GM12878 (cell line): ENCODE measurements at regions not wholly inside any gene's neighbourhood (a gene's known extent, or its start where the extent isn't known, plus 50 kb on each side); places are given as distances from the start of the nearest gene placed in this dataset.
A peak's percentile ranks its signal among the peaks of the same experiment; 100 is the strongest.

Experiments used
- BCL11A ChIP-seq: IDR thresholded peaks from 2 replicates; pipeline ENCODE4 v1.6.1; 2011; ENCODE audit warnings: low read depth, low read length
- ESRRA ChIP-seq: IDR thresholded peaks from 2 replicates; pipeline ENCODE4 v1.6.1; 2012; ENCODE audit warnings: mild to moderate bottlenecking, low read length, improper control_type of control experiment
- JUNB ChIP-seq: IDR thresholded peaks from 2 replicates; pipeline ENCODE4 v1.6.1; 2016; ENCODE audit warnings: antibody characterized with exemption, mild to moderate bottlenecking
- NFIC ChIP-seq: IDR thresholded peaks from 2 replicates; pipeline ENCODE4 v1.6.1; 2012; ENCODE audit warnings: low read depth, mild to moderate bottlenecking, inconsistent platforms, low read length, moderate library complexity
- NFYA ChIP-seq: IDR thresholded peaks from 2 replicates; pipeline ENCODE4 v1.6.1; 2011; ENCODE audit warnings: low read depth, mild to moderate bottlenecking, low read length, improper control_type of control experiment, borderline replicate concordance
- NFYB ChIP-seq: IDR thresholded peaks from 2 replicates; pipeline ENCODE4 v1.6.1; 2011; ENCODE audit warnings: low read depth, mild to moderate bottlenecking, low read length, improper control_type of control experiment, moderate library complexity; ENCODE audit not compliant: insufficient read depth
- POU2F2 ChIP-seq: IDR thresholded peaks from 3 replicates; pipeline ENCODE4 v1.6.1; 2011; ENCODE audit warnings: low read depth, mild to moderate bottlenecking, low read length, borderline replicate concordance
- RFX5 ChIP-seq: IDR thresholded peaks from 2 replicates; pipeline ENCODE4 v1.6.1; 2011; ENCODE audit warnings: low read depth, low read length, improper control_type of control experiment
- SUZ12 ChIP-seq: fragments of 200-600 bp; sonication (generic); IDR thresholded peaks from one replicate; pipeline ENCODE4 v1.6.1; 2018; ENCODE audit warnings: antibody characterized with exemption, mild to moderate bottlenecking; ENCODE audit not compliant: unreplicated experiment
- ZNF207 ChIP-seq: fragments of 450-650 bp; IDR thresholded peaks from 2 replicates; pipeline ENCODE4 v1.6.1; 2014; ENCODE audit warnings: antibody characterized with exemption, mild to moderate bottlenecking, borderline replicate concordance
- TF ChIP-seq, protein P1 (sequence below): fragments of 450-650 bp; IDR thresholded peaks from 2 replicates; pipeline ENCODE4 v1.6.1; 2016; ENCODE audit warnings: mild to moderate bottlenecking, moderate library complexity, borderline replicate concordance
- TF ChIP-seq, protein P2 (sequence below): fragments of 450-650 bp; IDR thresholded peaks from 2 replicates; pipeline ENCODE4 v1.6.1; 2014; ENCODE audit warnings: mild to moderate bottlenecking
- TF ChIP-seq, protein P3 (sequence below): fragments of 450-650 bp; IDR thresholded peaks from 2 replicates; pipeline ENCODE4 v1.6.1; 2017; ENCODE audit warnings: low read depth, mild to moderate bottlenecking, moderate library complexity
- TF ChIP-seq, protein P4 (sequence below): fragments of 450-650 bp; IDR thresholded peaks from 2 replicates; pipeline ENCODE4 v1.6.1; 2018; ENCODE audit warnings: borderline replicate concordance, mild to moderate bottlenecking; ENCODE audit not compliant: partially characterized antibody
- TF ChIP-seq, protein P5 (sequence below): fragments of 450-650 bp; IDR thresholded peaks from 2 replicates; pipeline ENCODE4 v1.6.1; 2017; ENCODE audit warnings: mild to moderate bottlenecking, moderate library complexity
- TF ChIP-seq, protein P6 (sequence below): IDR thresholded peaks from 2 replicates; pipeline ENCODE4 v1.6.1; 2012; ENCODE audit warnings: low read depth, low read length, improper control_type of control experiment

DNA sequence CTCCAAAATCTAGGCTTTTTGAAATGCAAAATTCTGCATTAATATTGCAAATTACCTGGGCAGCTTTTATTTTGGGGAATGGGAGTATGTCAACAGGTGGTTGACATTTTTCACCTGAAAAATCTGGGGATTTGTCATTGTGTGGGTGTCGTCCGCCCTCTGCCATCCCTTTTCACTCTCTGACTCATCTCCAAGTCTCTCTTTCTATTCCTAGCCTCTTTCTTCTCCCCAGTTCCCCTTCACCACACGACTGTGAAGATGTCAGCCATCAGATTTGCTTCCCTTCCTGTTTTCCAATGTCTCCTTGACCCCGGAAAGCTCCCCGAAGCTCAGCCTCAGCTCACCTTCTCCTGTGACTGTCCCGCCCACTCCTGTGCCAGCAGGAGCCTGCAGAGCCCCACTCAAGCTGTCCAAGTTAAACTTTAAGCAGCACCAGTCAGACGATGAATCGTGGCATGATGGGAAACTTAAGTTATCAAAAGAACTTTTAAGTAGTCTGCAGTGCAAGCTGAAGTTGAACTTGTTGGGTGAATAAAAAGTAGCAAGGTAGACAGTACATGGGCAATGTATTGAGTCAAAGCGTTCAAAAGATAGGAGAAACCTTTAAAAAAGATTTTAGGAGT is 590.2 kb downstream of the VRK1 start (continued):
- TF ChIP-seq, protein P1, sequence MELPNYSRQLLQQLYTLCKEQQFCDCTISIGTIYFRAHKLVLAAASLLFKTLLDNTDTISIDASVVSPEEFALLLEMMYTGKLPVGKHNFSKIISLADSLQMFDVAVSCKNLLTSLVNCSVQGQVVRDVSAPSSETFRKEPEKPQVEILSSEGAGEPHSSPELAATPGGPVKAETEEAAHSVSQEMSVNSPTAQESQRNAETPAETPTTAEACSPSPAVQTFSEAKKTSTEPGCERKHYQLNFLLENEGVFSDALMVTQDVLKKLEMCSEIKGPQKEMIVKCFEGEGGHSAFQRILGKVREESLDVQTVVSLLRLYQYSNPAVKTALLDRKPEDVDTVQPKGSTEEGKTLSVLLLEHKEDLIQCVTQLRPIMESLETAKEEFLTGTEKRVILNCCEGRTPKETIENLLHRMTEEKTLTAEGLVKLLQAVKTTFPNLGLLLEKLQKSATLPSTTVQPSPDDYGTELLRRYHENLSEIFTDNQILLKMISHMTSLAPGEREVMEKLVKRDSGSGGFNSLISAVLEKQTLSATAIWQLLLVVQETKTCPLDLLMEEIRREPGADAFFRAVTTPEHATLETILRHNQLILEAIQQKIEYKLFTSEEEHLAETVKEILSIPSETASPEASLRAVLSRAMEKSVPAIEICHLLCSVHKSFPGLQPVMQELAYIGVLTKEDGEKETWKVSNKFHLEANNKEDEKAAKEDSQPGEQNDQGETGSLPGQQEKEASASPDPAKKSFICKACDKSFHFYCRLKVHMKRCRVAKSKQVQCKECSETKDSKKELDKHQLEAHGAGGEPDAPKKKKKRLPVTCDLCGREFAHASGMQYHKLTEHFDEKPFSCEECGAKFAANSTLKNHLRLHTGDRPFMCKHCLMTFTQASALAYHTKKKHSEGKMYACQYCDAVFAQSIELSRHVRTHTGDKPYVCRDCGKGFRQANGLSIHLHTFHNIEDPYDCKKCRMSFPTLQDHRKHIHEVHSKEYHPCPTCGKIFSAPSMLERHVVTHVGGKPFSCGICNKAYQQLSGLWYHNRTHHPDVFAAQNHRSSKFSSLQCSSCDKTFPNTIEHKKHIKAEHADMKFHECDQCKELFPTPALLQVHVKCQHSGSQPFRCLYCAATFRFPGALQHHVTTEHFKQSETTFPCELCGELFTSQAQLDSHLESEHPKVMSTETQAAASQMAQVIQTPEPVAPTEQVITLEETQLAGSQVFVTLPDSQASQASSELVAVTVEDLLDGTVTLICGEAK: no peak
- TF ChIP-seq POU2F2 (no peak), BCL11A (peak; percentile 43; the same call in 1 of the 2 replicates), NFYA (no peak), SUZ12 (no peak), NFYB (no peak), RFX5 (no peak), JUNB (peak; percentile 77), ESRRA (no peak), NFIC (peak; percentile 84), ZNF207 (no peak)
- TF ChIP-seq, protein P2, sequence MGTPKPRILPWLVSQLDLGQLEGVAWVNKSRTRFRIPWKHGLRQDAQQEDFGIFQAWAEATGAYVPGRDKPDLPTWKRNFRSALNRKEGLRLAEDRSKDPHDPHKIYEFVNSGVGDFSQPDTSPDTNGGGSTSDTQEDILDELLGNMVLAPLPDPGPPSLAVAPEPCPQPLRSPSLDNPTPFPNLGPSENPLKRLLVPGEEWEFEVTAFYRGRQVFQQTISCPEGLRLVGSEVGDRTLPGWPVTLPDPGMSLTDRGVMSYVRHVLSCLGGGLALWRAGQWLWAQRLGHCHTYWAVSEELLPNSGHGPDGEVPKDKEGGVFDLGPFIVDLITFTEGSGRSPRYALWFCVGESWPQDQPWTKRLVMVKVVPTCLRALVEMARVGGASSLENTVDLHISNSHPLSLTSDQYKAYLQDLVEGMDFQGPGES: no peak
- TF ChIP-seq, protein P3, sequence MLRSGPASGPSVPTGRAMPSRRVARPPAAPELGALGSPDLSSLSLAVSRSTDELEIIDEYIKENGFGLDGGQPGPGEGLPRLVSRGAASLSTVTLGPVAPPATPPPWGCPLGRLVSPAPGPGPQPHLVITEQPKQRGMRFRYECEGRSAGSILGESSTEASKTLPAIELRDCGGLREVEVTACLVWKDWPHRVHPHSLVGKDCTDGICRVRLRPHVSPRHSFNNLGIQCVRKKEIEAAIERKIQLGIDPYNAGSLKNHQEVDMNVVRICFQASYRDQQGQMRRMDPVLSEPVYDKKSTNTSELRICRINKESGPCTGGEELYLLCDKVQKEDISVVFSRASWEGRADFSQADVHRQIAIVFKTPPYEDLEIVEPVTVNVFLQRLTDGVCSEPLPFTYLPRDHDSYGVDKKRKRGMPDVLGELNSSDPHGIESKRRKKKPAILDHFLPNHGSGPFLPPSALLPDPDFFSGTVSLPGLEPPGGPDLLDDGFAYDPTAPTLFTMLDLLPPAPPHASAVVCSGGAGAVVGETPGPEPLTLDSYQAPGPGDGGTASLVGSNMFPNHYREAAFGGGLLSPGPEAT: peak; percentile 51
- TF ChIP-seq, protein P4, sequence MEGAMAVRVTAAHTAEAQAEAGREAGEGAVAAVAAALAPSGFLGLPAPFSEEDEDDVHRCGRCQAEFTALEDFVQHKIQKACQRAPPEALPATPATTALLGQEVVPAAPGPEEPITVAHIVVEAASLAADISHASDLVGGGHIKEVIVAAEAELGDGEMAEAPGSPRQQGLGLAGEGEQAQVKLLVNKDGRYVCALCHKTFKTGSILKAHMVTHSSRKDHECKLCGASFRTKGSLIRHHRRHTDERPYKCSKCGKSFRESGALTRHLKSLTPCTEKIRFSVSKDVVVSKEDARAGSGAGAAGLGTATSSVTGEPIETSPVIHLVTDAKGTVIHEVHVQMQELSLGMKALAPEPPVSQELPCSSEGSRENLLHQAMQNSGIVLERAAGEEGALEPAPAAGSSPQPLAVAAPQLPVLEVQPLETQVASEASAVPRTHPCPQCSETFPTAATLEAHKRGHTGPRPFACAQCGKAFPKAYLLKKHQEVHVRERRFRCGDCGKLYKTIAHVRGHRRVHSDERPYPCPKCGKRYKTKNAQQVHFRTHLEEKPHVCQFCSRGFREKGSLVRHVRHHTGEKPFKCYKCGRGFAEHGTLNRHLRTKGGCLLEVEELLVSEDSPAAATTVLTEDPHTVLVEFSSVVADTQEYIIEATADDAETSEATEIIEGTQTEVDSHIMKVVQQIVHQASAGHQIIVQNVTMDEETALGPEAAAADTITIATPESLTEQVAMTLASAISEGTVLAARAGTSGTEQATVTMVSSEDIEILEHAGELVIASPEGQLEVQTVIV: no peak
- TF ChIP-seq, protein P5, sequence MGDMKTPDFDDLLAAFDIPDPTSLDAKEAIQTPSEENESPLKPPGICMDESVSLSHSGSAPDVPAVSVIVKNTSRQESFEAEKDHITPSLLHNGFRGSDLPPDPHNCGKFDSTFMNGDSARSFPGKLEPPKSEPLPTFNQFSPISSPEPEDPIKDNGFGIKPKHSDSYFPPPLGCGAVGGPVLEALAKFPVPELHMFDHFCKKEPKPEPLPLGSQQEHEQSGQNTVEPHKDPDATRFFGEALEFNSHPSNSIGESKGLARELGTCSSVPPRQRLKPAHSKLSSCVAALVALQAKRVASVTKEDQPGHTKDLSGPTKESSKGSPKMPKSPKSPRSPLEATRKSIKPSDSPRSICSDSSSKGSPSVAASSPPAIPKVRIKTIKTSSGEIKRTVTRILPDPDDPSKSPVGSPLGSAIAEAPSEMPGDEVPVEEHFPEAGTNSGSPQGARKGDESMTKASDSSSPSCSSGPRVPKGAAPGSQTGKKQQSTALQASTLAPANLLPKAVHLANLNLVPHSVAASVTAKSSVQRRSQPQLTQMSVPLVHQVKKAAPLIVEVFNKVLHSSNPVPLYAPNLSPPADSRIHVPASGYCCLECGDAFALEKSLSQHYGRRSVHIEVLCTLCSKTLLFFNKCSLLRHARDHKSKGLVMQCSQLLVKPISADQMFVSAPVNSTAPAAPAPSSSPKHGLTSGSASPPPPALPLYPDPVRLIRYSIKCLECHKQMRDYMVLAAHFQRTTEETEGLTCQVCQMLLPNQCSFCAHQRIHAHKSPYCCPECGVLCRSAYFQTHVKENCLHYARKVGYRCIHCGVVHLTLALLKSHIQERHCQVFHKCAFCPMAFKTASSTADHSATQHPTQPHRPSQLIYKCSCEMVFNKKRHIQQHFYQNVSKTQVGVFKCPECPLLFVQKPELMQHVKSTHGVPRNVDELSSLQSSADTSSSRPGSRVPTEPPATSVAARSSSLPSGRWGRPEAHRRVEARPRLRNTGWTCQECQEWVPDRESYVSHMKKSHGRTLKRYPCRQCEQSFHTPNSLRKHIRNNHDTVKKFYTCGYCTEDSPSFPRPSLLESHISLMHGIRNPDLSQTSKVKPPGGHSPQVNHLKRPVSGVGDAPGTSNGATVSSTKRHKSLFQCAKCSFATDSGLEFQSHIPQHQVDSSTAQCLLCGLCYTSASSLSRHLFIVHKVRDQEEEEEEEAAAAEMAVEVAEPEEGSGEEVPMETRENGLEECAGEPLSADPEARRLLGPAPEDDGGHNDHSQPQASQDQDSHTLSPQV: no peak
- TF ChIP-seq, protein P6, sequence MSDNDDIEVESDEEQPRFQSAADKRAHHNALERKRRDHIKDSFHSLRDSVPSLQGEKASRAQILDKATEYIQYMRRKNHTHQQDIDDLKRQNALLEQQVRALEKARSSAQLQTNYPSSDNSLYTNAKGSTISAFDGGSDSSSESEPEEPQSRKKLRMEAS: no peak
